Neural progenitor cell (in vitro differentiated cells): ENCODE measurements at regions not wholly inside any gene's neighbourhood (a gene's known extent, or its start where the extent isn't known, plus 50 kb on each side); places are given as distances from the start of the nearest gene placed in this dataset.

Experiments
- DNase-seq: peaks from one replicate; pipeline ENCODE4 v3.0.0-alpha.2; 2016; ENCODE audit warnings: low spot score
- H2AFZ ChIP-seq: fragments of 200-600 bp; sonication (generic); replicated peaks from 2 replicates; pipeline ENCODE4 v1.6.1; 2016; ENCODE audit warnings: antibody characterized with exemption
- H3F3A ChIP-seq: fragments of 200-600 bp; sonication (generic); 2 replicates; pipeline ENCODE4 v1.6.1; 2016; ENCODE audit warnings: antibody characterized with exemption, low read depth
- H3K27ac ChIP-seq: fragments of 200-600 bp; sonication (generic); 2 replicates; pipeline ENCODE4 v1.5.1; 2016; ENCODE audit warnings: mild to moderate bottlenecking
- H3K27me3 ChIP-seq: fragments of 200-600 bp; sonication (generic); 2 replicates; pipeline ENCODE4 v1.6.1; 2016; ENCODE audit warnings: mild to moderate bottlenecking, moderate library complexity
- H3K36me3 ChIP-seq: fragments of 200-600 bp; sonication (generic); 2 replicates; pipeline ENCODE4 v1.5.1; 2016
- H3K4me1 ChIP-seq: fragments of 200-600 bp; sonication (generic); 2 replicates; pipeline ENCODE4 v1.6.1; 2016; ENCODE audit warnings: mixed run types
- H3K4me2 ChIP-seq: fragments of 200-600 bp; sonication (generic); 2 replicates; pipeline ENCODE4 v1.6.1; 2016
- H3K4me3 ChIP-seq: fragments of 200-600 bp; sonication (generic); 2 replicates; pipeline ENCODE4 v1.5.1; 2016
- H3K79me2 ChIP-seq: fragments of 200-600 bp; sonication (generic); 2 replicates; pipeline ENCODE4 v1.6.1; 2016; ENCODE audit warnings: low read depth
- H3K9ac ChIP-seq: fragments of 200-600 bp; sonication (generic); 2 replicates; pipeline ENCODE4 v1.6.1; 2016
- H3K9me3 ChIP-seq: fragments of 200-600 bp; sonication (generic); 2 replicates; pipeline ENCODE4 v1.5.1; 2016; ENCODE audit warnings: low read depth
- H4K20me1 ChIP-seq: fragments of 200-600 bp; sonication (generic); 2 replicates; pipeline ENCODE4 v1.6.1; 2016; ENCODE audit warnings: low read depth
- H3K27ac Mint-ChIP-seq: 3 replicates; pipeline ENCODE4 v1.8.0; 2021; ENCODE audit warnings: mixed read lengths
- H3K27me3 Mint-ChIP-seq: 2 replicates; pipeline ENCODE4 v1.8.0; 2022; ENCODE audit warnings: low read depth, mild to moderate bottlenecking, inconsistent platforms, moderate library complexity, mixed read lengths; ENCODE audit not compliant: insufficient read depth
- H3K36me3 Mint-ChIP-seq: 3 replicates; pipeline ENCODE4 v1.8.0; 2021; ENCODE audit warnings: mixed read lengths
- H3K4me1 Mint-ChIP-seq: 3 replicates; pipeline ENCODE4 v1.8.0; 2021; ENCODE audit warnings: mixed read lengths
- H3K4me3 Mint-ChIP-seq: 3 replicates; pipeline ENCODE4 v1.8.0; 2021; ENCODE audit warnings: mild to moderate bottlenecking, moderate library complexity, mixed read lengths
- H3K9me3 Mint-ChIP-seq: 3 replicates; pipeline ENCODE4 v1.8.0; 2020; ENCODE audit warnings: mixed read lengths
- EZH2 ChIP-seq: fragments of 200-600 bp; sonication (generic); IDR thresholded peaks from 2 replicates; pipeline ENCODE4 v1.6.1; 2017; ENCODE audit warnings: antibody characterized with exemption, mild to moderate bottlenecking, moderate library complexity
- EZH2phosphoT487 ChIP-seq: fragments of 200-600 bp; sonication (generic); IDR thresholded peaks from 2 replicates; pipeline ENCODE4 v1.6.1; 2017; ENCODE audit warnings: antibody characterized with exemption
- TF ChIP-seq, protein P1 (sequence below): fragments of 200-600 bp; sonication (generic); IDR thresholded peaks from 2 replicates; pipeline ENCODE4 v1.5.1; 2017; ENCODE audit warnings: antibody characterized with exemption, mild to moderate bottlenecking

DNA sequence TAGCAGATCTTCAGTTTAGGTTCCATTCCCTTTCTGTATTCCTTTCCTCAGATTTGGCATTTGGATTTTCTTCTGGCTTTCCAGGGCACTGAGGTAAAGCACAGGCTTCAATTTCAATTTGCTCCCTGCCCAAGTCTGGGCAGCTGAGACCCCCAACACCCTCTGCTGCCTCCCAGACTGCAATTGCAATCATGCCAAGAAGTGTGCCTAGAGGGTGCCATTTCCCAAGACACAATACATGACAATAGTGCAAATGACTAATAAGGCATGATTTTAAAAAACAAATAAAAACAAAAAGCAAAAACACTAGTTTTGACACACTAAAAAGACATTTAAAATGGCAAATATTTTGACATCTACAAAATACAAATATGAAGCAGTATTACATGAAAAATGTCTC, 364.8 kb downstream of the EPM2A start:
- no peaks in the 10 kb centered on the region for H3K27me3 ChIP-seq
- no peak overlapping the region for H3K27ac ChIP-seq
- no peak overlapping the region for H3K4me3 ChIP-seq
- Mint-ChIP-seq H3K4me1 (peaks cover 8% of the 10 kb centered on the region), H3K4me3 (no peak overlapping the region), H3K9me3 (no peaks in the 10 kb centered on the region), H3K36me3 (no peaks in the 10 kb centered on the region), H3K27me3 (no peaks in the 10 kb centered on the region), H3K27ac (no peak overlapping the region)
- no peak overlapping the region for H3K4me2 ChIP-seq
- H3K4me1 ChIP-seq, result peaks cover 14% of the 10 kb centered on the region
- H3F3A ChIP-seq, result no peaks in the 10 kb centered on the region
- no peaks in the 10 kb centered on the region for H4K20me1 ChIP-seq
- no peak overlapping the region for H3K9ac ChIP-seq
- H3K36me3 ChIP-seq, result no peaks in the 10 kb centered on the region
- no peak for DNase-seq
- no peaks in the 10 kb centered on the region for H3K79me2 ChIP-seq
- TF ChIP-seq, protein P1, sequence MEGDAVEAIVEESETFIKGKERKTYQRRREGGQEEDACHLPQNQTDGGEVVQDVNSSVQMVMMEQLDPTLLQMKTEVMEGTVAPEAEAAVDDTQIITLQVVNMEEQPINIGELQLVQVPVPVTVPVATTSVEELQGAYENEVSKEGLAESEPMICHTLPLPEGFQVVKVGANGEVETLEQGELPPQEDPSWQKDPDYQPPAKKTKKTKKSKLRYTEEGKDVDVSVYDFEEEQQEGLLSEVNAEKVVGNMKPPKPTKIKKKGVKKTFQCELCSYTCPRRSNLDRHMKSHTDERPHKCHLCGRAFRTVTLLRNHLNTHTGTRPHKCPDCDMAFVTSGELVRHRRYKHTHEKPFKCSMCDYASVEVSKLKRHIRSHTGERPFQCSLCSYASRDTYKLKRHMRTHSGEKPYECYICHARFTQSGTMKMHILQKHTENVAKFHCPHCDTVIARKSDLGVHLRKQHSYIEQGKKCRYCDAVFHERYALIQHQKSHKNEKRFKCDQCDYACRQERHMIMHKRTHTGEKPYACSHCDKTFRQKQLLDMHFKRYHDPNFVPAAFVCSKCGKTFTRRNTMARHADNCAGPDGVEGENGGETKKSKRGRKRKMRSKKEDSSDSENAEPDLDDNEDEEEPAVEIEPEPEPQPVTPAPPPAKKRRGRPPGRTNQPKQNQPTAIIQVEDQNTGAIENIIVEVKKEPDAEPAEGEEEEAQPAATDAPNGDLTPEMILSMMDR, result peak; percentile 10
- no peak for TF ChIP-seq EZH2
- TF ChIP-seq EZH2phosphoT487, result no peak
- no peak overlapping the region for H2AFZ ChIP-seq
- no peaks in the 10 kb centered on the region for H3K9me3 ChIP-seq

DNA sequence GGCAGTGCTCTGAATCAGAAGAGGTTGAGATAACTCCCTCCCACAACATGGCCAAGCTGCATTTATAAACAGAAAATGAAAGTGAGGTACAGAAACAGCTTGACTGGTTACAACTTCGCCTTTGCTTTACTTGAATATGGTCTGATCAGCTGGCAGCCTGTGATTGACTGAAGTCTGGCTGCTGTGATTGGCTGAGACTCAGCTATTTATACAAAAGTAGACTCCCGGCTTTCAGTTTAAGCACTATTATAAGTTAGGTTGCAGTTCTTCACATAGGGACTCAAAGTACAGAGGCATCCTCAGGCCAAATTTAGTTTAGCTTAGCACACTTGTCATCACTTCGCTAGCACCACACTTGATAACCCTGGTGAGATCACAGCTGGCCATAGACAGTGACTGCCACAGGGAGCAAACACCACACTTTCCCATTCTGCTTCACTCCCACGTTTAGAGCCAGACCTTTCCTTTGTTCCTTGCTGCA, 362.6 kb downstream of the EPM2A start:
- no peaks in the 10 kb centered on the region for H3K36me3 ChIP-seq

GRCh38 chr6:145373826-145374225, 361.5 kb downstream of the EPM2A start:
- peaks cover 8% of the 10 kb centered on the region for H3K4me1 Mint-ChIP-seq
- Histone ChIP-seq H3K27me3 (no peaks in the 10 kb centered on the region), H4K20me1 (no peaks in the 10 kb centered on the region), H3K27ac (no peak overlapping the region), H3K4me1 (peaks cover 14% of the 10 kb centered on the region), H2AFZ (no peak overlapping the region), H3K9me3 (no peaks in the 10 kb centered on the region), H3K9ac (no peak overlapping the region), H3K4me2 (peak overlapping the region; percentile 28), H3K4me3 (no peak overlapping the region), H3F3A (no peaks in the 10 kb centered on the region), H3K79me2 (no peaks in the 10 kb centered on the region), H3K36me3 (no peaks in the 10 kb centered on the region)
- peaks cover 2% of the 10 kb centered on the region for H3K9me3 Mint-ChIP-seq
- DNase-seq, result no peak
- no peak overlapping the region for H3K4me3 Mint-ChIP-seq
- H3K27me3 Mint-ChIP-seq, result peaks cover 3% of the 10 kb centered on the region
- no peaks in the 10 kb centered on the region for H3K36me3 Mint-ChIP-seq
- H3K27ac Mint-ChIP-seq, result no peak overlapping the region
- no peak for TF ChIP-seq EZH2phosphoT487
- no peak for TF ChIP-seq EZH2
- TF ChIP-seq, protein P1, result no peak

More for the DNA sequence above, 362.6 kb downstream of the EPM2A start:
- no peak overlapping the region for H3K4me3 ChIP-seq
- H3K9ac ChIP-seq, result no peak overlapping the region
- no peaks in the 10 kb centered on the region for H3K79me2 ChIP-seq
- peak overlapping the region; percentile 13 for H2AFZ ChIP-seq
- H3K27me3 Mint-ChIP-seq, result peaks cover 3% of the 10 kb centered on the region
- H3K4me1 ChIP-seq, result peaks cover 14% of the 10 kb centered on the region
- no peaks in the 10 kb centered on the region for H3K9me3 ChIP-seq
- H3K4me1 Mint-ChIP-seq, result peaks cover 8% of the 10 kb centered on the region
- no peaks in the 10 kb centered on the region for H4K20me1 ChIP-seq
- no peaks in the 10 kb centered on the region for H3K36me3 Mint-ChIP-seq
- no peak overlapping the region for H3K27ac ChIP-seq
- DNase-seq, result peak; percentile 44
- peaks cover 2% of the 10 kb centered on the region for H3K9me3 Mint-ChIP-seq
- peak overlapping the region; percentile 28 for H3K4me2 ChIP-seq
- no peak overlapping the region for H3K4me3 Mint-ChIP-seq
- no peaks in the 10 kb centered on the region for H3F3A ChIP-seq
- H3K27ac Mint-ChIP-seq, result no peak overlapping the region
- TF ChIP-seq EZH2 (no peak), EZH2phosphoT487 (no peak)
- TF ChIP-seq, protein P1, result no peak
- H3K27me3 ChIP-seq, result no peaks in the 10 kb centered on the region
